ENCODE measurements at regions not wholly inside any gene's neighbourhood (a gene's known extent, or its start where the extent isn't known, plus 50 kb on each side); places are given as distances from the start of the nearest gene placed in this dataset.

GRCh38 chr5:162473041-162473714, 405.6 kb downstream of the GABRG2 start:
- TF ChIP-seq CTCF (IDR thresholded peaks at IDR 0.05; ENCODE audit: insufficient read depth, low read length, poor library complexity, severe bottlenecking), result no peak
- H3K4me3 ChIP-seq (ENCODE audit: low read depth, low read length), result no peak overlapping the region
- H3K36me3 ChIP-seq (ENCODE audit: control insufficient read depth, insufficient read depth, low read length), result no peaks in the 10 kb centered on the region
- no peaks in the 10 kb centered on the region for H3K27me3 ChIP-seq (ENCODE audit: control insufficient read depth, insufficient read depth, low read length)
- no peak for DNase-seq (ENCODE audit: low read depth)

GRCh38 chr5:162474239-162474638, 406.7 kb downstream of the GABRG2 start:
- peak; percentile 10 for DNase-seq (ENCODE audit: low read depth)
- Histone ChIP-seq H3K36me3 (ENCODE audit: control insufficient read depth, insufficient read depth, low read length) (no peaks in the 10 kb centered on the region), H3K4me3 (ENCODE audit: low read depth, low read length) (no peak overlapping the region), H3K27me3 (ENCODE audit: control insufficient read depth, insufficient read depth, low read length) (no peaks in the 10 kb centered on the region)
- TF ChIP-seq CTCF (IDR thresholded peaks at IDR 0.05; ENCODE audit: insufficient read depth, low read length, poor library complexity, severe bottlenecking), result no peak

GRCh38 chr5:162484095-162484494, 416.5 kb downstream of the GABRG2 start:
- no peaks in the 10 kb centered on the region for H3K27me3 ChIP-seq (ENCODE audit: control insufficient read depth, insufficient read depth, low read length)
- no peak for DNase-seq (ENCODE audit: low read depth)
- H3K36me3 ChIP-seq (ENCODE audit: control insufficient read depth, insufficient read depth, low read length), result no peaks in the 10 kb centered on the region
- no peak overlapping the region for H3K4me3 ChIP-seq (ENCODE audit: low read depth, low read length)
- no peak for TF ChIP-seq CTCF (IDR thresholded peaks at IDR 0.05; ENCODE audit: insufficient read depth, low read length, poor library complexity, severe bottlenecking)

- no peak for TF ChIP-seq CTCF (IDR thresholded peaks at IDR 0.05; ENCODE audit: insufficient read depth, low read length, poor library complexity, severe bottlenecking)
Observed at GRCh38 chr5:162484986-162485385, 417.4 kb downstream of the GABRG2 start.

GRCh38 chr5:162485666-162486292, 418.2 kb downstream of the GABRG2 start:
- no peak for TF ChIP-seq CTCF (IDR thresholded peaks at IDR 0.05; ENCODE audit: insufficient read depth, low read length, poor library complexity, severe bottlenecking)
- Histone ChIP-seq H3K36me3 (ENCODE audit: control insufficient read depth, insufficient read depth, low read length) (no peaks in the 10 kb centered on the region), H3K27me3 (ENCODE audit: control insufficient read depth, insufficient read depth, low read length) (no peaks in the 10 kb centered on the region), H3K4me3 (ENCODE audit: low read depth, low read length) (no peak overlapping the region)
- no peak for DNase-seq (ENCODE audit: low read depth)

More at GRCh38 chr5:162484986-162485385, 417.4 kb downstream of the GABRG2 start:
- DNase-seq (ENCODE audit: low read depth), result no peak
- Histone ChIP-seq H3K27me3 (ENCODE audit: control insufficient read depth, insufficient read depth, low read length) (no peaks in the 10 kb centered on the region), H3K4me3 (ENCODE audit: low read depth, low read length) (no peak overlapping the region), H3K36me3 (ENCODE audit: control insufficient read depth, insufficient read depth, low read length) (no peaks in the 10 kb centered on the region)
